T-helper 1 cell treated with Interleukin-12 subunit alpha and Interleukin-12 subunit beta and Interleukin-4 antibody, amounts not matched to agents 30 ng/mL and 1 ng/mL, for 36 hours (primary cell): ENCODE measurements at regions not wholly inside any gene's neighbourhood (a gene's known extent, or its start where the extent isn't known, plus 50 kb on each side); places are given as distances from the start of the nearest gene placed in this dataset.

ENCODE experiments used
- intact Hi-C: fragments of 100-400 bp; cut with micrococcal nuclease; formaldehyde crosslinking; loops from one replicate; pipeline ENCODE4 v1.15.1; 2024

DNA sequence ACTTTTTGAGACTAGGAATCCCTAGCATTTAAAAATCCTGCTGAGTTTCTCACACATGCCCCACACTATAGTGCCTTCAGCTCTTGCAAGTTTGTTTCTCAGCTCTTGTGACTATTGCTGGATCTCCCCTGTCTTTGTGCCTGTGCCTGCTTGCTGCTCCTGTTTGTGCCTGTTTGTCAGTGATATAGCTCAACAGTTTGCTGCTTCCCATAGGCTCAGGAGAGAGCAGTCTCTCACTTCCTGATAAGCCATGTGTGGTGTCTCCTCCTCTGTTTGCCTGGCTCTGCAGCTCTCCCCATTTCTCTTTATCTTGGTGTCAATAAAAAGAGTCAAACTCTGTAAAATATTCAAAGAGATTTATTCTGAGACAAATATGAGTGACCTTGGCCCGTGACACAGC, 259.8 kb upstream of the CLNK start:
- intact Hi-C loops, result no loop called here

DNA sequence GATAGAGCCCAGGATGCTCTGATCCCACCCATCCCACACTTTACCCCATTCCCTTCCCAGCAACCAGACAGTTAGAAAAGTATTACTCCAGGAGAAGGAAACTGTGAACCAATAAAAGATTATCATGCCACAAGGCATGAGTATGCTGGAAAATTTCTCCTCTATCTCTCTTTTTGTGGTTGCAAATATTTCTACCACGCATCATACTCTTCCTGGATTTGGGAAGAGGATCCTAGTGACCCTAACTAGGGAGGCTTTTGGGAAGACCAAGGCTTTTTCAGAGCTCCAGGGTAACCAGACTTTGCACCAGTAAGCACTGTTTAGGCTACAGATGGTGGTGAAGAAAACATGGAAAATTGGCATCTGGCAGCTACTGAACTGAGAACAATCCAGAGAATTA, 257.6 kb upstream of the CLNK start:
- intact Hi-C loops, result no loop called here

DNA sequence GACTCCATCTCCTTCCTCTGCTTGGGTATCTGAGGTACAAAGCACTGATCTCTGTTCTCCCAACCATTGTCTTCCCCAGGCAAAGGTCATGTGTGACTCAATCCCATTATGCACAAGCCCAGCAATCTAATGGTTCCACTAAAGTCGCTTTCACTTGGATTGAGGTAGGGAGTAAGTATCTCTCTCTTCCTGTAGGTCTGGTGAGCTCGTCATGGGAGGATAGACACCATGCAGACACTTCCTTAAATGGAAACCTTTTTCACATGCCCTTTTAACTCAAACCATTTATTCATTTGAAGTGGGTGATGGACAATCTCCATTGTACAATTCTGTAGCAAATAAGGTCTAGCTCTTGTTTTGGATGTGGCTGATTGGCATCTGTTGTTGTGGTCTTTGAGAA, 245.2 kb upstream of the CLNK start:
- intact Hi-C loops, result no loop called here

DNA sequence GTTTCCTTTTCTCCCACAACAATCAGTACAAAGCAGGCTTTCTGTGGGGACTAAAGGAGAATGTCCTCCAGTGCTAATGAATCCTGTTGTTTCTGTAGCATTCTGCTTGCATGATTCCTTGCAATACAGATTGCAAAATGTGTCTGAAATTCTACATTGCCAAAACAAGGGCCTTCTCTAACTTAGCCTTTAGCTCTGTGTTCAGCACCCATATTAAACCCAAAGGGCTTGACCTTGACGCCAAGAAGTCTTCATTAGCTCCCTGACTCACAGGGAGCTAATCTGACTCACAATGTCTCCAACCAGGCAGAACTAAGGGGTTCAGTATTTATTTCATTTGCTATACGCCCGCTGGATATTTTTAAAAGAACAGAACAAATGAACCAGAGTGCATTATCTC, 241.4 kb upstream of the CLNK start:
- intact Hi-C loops, result no loop called here

DNA sequence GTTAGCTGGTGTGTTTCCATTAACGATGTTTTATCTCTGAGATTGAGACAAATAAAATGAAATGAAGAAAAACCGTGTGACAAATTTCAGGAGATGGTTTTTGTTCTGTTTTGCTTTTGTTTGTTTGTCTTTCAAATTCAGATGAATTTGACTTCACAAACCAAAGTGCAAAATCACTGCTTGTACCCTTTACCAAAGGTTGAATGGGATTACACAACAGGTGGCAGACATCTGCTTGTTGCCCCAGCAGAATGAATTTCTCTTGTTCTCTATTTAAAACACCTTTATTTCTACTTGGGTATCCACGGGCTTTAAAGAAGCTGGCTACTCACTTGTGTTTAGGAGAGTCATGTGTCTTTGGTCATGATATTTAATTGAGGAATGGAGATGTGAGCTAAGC, 239.7 kb upstream of the CLNK start:
- intact Hi-C loops, result no loop called here

DNA sequence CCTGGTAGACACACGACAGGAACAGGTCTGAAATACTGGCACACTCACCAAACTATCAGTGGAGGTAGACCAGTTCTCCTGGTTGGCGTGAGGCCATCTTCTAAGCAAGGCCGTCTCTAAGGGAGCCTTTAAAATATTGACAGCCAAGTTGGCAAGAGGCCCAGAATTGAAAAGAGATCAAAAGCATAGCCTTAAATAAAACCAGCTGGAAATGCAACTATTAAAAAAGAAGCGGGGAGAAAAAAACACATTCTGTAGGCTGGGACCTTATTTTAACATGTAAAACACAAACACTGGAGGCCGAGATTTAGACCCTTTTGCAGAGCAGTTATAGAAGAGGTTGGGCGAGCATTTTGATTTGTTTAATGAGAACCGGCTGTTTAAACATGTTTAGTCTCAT, 233.0 kb upstream of the CLNK start:
- intact Hi-C loops, result no loop called here

DNA sequence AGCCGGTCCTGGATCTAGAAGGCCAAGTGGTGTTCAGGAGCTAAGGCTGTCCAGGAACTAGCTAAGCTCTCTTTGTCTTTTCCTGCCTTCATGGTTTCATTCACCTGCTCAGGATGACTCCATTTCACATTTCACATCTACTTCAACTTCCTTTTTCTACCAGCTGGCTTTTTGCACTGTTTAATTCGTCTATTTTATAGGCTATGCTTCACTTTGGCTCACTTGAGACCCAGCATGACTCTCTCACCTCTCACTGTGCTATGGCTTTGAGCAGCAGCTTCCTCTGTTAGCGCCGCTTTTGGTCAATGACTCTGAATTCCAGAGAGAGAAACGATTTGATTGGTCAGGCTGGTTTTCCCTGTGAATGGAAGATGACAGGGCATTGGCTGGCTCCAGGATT, 213.5 kb upstream of the CLNK start:
- intact Hi-C loops, result no loop called here

DNA sequence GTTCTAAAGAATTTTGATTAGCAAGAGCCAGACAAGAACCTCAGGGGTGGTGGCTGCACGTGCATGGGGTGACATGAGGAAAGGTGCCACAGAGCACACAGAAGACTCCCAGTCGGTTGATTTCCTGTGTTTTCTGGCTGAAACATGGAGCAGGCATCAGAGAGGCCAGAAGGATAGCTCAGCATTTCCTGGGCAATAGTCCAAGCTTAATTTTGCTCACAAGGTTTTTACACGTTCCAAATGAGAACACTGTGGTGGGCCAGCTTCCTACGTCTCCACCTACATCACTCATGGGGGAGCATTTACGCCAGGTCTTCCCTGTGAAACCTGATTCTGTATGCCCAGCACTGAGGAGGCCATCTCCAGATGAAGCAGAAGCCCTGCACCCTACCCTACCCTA, 212.5 kb upstream of the CLNK start:
- intact Hi-C loops, result no loop called here

DNA sequence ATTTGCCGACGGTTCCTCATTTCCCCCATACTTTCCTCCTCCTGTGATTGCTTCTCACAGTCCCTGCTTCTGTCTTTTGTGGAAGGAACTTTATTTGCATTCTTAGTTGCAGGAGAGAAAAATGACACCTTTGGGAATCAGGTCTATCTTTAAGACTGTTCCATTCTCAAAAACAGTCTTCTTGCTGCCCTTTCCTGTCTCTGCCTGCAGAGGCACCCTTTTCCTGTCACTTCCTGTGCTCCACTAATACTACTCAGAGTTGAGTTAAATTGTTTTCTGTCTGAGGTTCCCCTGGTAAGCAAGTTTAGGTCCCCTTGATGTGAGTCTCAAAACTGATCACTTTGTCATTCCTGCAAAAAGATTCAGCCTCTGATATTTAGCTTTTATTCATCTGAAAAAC, 208.8 kb upstream of the CLNK start:
- intact Hi-C loops, result no loop called here

DNA sequence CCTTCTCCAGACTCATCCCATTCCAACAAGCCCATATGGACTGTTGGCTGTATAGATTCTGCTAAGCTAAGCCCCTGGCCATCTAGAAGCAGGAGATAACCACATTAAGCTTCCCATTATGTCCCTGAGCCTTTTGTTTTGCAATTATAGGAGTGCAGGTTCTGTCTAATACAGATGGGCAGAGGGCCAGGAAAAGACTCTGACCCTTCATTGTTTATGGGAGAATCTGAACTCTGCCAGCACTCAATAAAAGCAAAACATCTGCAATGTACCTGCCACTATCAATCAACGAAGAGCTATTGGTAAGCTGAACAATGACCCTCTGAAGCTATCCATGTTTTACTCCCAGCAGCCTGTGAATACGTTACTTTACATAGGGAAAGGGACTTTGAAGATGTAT, 207.3 kb upstream of the CLNK start:
- intact Hi-C loops, result loop anchor here (2.0 kb wide), 1 partner anchor 309 kb away; no protein-coding TSS in a partner anchor

DNA sequence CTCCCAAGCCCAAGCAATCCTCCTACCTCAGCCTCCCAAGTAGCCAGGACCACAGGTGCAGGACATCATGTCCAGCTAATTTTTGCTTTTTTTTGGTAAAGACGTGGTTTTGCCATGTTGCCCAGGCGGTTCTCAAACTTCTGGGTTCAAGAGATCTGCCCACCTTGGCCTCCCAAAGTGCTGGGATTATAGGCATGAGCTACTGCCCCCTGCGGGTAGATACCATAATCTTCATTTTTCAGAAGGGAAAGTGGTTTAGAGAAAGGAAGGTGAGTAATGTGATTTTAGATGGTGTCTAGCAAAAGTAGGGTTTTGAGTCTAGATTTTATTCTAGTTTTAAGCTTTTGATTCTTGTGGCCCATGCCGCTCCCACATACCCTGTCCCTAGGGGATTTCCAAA, 205.3 kb upstream of the CLNK start:
- intact Hi-C loops, result loop anchor here (2.0 kb wide), 1 partner anchor 307 kb away; no protein-coding TSS in a partner anchor

DNA sequence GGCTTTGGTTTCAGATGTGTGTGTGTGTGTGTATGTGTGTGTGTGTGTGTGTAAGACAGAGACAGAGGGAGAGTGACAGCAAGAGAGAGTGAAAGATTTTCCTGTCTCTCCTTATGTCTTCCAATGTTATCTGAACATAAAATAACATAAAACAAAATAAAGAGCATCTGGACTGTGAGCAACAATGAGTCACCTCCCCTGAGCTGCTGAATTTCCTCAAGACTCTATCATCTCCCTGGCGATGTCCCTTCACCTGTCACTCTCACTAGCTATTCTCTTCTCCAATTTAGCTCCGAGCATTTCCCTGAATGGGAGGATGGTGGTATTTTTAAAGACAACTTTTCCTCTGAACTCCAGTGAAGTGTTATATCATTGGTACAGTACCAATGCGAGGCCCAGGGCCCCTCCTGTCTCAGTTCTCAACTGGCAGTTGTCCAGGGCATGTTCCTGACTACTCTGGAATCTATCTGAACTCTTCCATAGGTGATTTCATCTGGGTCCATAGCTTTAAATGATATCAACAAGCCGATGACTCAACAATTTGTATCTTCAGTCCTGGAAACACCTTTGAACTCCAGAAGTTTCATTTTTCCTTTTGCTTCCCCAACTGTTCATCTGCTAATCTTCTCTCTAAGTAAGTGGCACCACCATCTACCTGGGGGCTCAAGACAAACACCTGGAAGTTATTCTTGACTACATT, 195.0 kb upstream of the CLNK start:
- intact Hi-C loops, result no loop called here

DNA sequence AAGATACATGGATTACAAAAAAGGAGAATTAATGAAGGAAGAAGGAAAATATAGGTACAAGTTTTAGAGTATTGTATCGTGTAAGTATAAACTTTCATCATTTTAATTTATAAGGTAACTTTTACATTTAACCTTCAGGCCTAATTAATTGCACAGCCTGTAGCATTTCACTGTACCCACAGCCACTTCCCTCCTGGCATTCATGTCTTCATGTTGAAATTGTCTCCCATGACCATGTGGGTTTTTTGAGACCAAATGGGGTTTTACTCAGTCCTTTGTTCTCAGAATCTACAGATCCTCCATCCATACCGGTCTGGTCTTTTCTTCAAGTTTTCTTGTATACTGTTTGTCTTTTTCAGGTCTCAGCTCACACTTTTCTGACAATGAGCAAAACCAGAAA, 194.3 kb upstream of the CLNK start:
- intact Hi-C loops, result no loop called here

DNA sequence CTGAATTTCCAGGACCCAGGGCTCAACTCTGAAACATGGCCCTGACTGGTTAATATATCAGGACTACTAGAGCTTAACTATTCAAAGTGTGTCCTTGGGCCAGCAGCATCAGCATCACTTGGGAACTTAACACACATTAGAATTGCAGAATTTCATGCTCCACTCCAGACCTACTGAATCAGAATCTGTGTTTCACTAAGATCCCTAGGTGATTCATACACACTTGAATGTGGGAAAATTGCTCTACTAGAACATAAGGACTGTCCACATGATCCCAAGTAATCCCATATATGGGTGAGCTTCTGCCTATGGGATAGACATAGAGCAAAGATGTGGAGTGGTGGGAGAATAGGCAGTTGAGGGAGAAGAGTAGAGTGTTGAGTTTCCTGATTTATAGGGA, 192.5 kb upstream of the CLNK start:
- intact Hi-C loops, result no loop called here

DNA sequence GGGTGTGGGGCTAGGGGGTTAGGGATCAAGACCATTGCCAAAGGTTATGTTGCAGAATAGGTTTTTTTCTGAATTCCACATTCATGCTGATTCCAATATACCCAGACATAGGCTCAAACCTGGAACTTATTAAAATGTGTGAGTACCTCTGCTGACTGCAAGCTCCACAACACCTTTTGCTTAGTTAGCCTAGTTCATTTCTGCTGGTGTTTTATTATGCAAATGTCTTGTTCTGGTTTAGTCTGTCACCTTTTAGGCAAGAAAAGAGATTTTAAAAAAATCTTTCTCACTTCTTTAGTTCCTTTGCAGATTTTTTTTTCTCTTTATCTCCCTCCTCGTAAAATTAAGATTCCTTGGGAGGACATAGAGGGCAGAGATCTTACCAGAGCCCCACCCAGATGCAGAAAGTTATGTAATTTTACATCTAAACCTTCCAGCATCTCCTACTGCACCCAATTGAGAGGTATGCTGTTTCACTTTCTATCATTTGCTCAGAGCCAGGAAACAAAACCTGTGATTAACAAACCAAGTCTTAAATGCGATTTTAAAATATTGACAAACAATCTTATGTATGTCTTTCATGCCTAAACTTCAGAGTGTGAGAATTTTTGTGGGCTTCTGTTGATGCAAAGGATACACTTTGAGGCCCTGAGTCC, 190.7 kb upstream of the CLNK start:
- intact Hi-C loops, result no loop called here

DNA sequence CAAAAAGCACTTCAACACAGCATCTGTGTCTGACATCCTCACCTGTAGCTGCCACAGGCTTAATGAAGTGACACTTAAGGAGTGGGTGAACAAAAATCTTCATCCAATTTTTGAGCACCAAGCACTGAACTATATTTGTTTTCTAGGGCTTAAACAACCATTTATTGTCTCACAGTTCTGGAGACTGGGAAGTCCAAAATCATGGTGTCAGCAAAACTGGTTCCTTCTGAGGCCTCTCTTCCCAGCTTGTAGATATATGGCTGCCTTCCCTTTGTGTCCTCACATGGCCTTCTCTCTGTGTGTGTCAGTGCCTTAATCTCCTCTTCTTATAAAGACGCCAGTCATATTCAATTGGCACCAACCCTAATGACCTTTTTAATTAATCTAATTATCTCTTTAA, 189.2 kb upstream of the CLNK start:
- intact Hi-C loops, result no loop called here

DNA sequence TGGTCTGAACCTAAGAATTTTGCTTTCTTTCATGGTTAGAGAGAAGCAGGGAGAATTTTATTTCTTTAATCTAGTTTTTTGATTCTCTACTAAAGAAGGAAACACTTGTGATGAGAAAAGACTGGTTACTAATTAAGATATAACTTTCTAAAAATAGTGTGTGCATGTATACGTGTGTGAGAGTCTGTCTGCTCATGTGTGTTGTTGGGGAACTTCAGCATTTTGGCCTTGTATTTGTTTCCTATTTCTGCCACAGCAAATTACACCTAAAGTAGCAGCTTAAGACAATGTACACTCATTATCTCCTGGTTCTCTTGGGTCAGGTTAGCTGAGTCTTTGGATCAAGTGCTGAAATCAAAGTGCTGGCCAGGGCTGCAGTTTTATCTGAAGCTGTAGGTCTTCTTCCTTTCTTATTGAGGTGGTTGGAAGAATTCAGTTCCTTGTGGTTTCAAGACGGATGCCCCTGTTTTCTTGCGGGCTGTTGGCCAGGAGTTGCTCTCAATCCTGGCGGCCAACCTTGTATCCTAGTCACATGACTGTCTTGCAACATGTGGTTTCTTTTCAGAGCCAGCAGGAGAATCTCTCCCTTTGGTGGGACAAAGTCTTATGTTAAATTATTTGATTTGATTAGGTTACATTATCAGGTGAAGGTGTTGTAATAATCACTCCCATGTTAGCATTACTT, 188.4 kb upstream of the CLNK start:
- intact Hi-C loops, result no loop called here

DNA sequence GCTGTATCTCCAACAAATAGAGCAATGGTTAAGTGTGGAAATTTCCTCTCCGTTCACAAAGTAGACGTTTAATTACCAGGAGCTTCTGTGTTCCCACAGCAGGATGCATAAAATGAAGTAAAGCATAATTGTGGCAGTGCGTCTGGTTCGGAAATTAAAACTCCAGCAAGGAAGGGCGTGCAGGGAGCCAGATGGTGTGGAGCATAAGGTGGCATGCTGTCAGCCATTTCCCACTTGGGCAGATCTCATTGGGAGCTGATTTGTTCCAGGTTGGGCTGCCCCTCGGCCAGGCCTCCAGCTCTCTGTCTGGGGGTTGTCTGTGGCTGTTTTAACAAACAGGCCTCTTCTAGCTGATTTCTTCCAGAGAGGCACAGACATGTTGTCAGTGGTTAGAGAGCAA, 182.1 kb upstream of the CLNK start:
- intact Hi-C loops, result no loop called here

DNA sequence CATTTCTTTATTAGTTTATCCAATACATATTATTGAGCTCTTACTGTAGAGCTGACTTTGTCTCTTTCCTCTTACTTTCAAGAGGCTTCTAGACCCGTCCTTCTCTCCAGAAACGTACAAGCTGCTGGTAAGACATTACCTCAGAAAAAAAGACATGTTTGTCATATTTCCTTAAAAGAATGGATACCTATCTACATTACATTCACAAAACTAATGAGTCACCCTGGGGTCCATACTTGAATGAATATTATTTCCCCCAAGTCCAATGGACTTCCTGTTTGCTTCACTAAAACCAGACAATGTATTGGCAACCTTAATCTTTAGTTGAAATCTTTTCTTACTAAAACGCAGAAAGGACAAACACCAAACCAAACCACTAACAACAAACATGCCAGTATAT, 176.5 kb upstream of the CLNK start:
- intact Hi-C loops, result no loop called here

DNA sequence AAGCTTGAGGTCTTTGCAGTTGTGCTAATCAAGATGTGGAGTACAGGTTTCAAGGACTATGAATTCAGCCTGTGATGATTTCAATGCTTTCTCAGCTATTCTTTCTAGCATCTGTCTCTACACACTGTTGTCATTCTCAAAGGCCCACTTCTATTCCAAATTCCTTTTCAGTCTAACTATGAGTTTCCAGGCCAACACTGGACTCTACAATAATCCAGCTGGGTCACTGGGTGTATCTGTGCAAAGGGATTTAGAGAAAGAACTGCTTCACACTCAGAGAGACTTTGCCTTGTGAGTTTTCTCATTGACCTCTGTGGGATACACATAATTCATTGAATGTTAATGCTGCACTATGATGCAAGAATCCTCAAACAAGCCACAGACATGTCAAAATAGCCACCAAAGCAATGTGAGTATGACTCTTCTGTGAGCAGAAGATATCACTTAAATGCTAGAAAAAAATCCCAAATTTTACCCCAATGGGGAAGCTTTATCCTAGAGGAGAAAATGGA, 171.8 kb upstream of the CLNK start:
- intact Hi-C loops, result no loop called here

DNA sequence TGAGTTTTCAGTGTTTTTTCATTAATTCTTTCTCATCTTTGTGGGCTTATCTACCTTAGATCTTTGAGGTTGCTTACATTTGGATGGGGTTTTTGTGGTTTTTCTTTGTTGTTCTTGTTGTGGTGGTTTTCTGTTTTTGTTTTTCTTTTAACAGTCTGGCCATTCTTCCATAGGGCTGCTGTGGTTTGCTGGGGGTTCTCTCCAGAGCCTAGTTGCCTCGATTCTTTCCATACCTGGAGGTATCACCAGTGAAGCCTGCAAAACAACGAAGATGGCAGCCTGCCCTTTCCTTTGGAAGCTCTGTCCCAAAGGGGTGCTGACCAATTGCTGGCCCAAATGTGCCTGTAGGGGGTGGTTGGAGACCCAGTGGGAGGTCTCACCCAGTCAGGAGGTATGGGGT, 168.6 kb upstream of the CLNK start:
- intact Hi-C loops, result loop anchor here (5.0 kb wide), 1 partner anchor 121 kb away; no protein-coding TSS in a partner anchor

DNA sequence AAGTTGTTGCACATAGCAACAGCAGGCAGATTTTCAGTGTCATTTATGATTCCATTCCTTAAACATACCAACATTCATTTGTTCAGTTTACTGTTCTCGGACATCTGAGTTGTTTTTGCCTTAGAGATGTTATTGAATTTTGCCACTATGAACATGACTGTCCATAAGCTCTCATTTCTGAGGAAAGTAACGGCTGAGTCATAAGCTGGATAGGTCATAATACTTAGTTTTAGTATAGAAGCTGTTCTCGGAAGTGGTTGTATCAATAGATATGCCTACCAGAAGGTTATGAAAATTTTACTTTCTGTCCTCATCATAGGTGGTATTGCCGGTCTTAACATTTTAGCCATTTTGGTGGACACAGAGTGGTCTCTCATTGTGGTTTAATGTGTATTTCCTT, 157.1 kb upstream of the CLNK start:
- intact Hi-C loops, result no loop called here

DNA sequence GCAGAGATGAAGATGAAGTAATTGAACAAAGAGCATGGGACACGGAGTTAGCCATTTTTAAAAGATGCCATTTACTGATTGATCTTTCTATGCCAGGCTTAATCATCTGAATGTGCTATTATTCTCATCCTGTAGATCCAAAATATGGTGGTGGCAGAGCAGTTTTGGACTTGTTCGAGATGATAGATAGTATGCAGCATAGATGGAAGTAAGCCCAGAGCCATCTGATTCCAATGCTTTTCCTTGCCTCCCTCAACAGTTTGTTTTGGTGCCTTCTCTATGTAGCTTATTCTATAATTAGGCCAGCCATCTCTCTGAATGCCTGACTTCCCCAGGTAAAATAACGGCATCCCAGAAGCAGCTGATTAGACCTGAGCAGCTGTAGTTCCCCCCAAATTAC, 152.6 kb upstream of the CLNK start:
- intact Hi-C loops, result no loop called here
